ENCODE measurements at regions not wholly inside any gene's neighbourhood (a gene's known extent, or its start where the extent isn't known, plus 50 kb on each side); places are given as distances from the start of the nearest gene placed in this dataset.

GRCh38 chr1:221913351-221913892 lies 171.5 kb upstream of the DUSP10 start:
- no peak for DNase-seq (ENCODE audit: low spot score)

GRCh38 chr1:221912230-221912629 lies 170.3 kb upstream of the DUSP10 start:
- no peak for DNase-seq (ENCODE audit: low spot score)

- no peak for DNase-seq (ENCODE audit: low spot score)
Observed at GRCh38 chr1:221911714-221912113, 169.8 kb upstream of the DUSP10 start.

DNA sequence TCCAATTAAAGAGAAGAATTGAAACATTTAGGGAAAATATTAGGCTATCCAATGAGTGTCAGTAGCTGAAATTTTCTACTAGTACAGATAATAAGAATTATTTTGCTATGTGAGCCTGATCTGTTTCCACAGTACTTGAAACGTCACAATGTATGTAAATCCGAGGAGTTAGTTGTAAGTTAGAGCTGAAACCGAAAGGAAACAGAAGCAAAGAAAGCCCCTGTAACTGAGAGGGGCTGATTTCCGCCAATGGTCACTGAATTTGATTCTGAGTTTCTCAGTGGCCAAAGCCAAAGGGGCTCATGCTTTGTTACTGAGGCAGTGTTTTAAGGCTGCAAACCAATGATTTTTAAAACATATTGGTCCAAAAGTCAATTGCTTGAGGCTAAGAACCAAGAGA lies 168.3 kb upstream of the DUSP10 start:
- DNase-seq (ENCODE audit: low spot score) = peak; percentile 0

- no peak for DNase-seq (ENCODE audit: low spot score)
Observed at GRCh38 chr1:221908573-221908972, 166.7 kb upstream of the DUSP10 start.

GRCh38 chr1:221907166-221907932 lies 165.5 kb upstream of the DUSP10 start:
- DNase-seq (ENCODE audit: low spot score) = no peak

DNA sequence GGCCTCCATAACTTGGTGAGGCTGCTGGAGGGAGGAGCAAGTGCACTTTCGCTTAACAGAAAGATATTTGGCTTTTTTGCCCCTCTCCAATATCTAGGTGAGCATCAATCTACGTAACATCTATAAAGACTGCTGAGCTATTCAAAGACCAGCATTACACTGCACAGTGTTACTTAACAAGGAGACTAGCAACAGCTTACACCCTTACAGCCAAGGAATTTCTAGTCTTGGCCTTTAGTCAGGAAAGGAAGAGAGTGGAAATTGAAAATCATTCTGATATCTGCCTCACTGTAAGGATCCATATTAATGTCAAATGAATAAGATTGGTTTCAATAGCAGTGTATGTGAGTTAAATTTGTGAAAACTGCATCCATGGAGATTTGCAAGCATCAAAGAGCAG lies 163.9 kb upstream of the DUSP10 start:
- DNase-seq (ENCODE audit: low spot score) = no peak

GRCh38 chr1:221904319-221904718 lies 162.4 kb upstream of the DUSP10 start:
- DNase-seq (ENCODE audit: low spot score) = no peak

- no peak for DNase-seq (ENCODE audit: low spot score)
Observed at GRCh38 chr1:221903594-221903993, 161.7 kb upstream of the DUSP10 start.

DNA sequence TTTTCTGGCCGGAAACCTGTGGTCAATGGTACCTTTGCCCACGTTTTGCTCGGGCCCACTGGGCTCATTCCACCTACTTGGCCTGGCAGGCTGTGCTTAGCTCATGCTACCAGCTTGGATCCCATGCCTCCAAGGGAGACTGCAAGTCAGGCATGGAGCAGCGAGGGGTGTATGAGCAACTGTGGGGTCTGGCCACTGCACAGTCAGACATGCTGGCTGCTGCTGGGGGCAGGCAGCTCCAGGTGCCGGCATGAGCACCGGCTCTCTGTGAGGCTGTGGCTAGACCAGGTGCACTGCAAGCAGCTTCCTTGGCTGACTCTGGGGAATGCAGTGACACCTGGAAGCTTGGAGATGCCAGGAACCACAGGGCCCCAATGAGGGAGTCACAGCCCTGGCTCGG lies 161.1 kb upstream of the DUSP10 start:
- no peak for DNase-seq (ENCODE audit: low spot score)

DNA sequence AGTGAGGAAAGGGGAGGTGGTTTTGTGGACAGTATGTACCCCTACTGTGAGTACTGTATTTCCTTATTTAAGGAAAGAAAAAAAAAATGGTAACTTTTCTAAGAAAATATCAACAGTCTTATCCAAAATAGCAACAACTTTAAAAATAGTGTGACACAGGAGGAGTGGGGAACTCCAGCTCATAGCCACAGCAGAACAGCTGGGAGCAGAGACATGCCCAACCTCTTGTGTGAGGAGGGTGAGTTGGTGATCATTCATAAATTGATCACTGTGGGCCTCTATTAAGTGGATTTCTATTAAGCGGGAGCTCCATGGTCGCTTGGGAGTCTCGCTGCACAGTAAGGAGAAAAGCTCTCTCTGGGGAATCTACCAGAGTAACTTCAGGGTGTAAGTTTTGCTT lies 158.8 kb upstream of the DUSP10 start:
- DNase-seq (ENCODE audit: low spot score) = no peak

- DNase-seq (ENCODE audit: low spot score) = peak; percentile 33
Observed at GRCh38 chr1:221897321-221897721, 155.4 kb upstream of the DUSP10 start.

DNA sequence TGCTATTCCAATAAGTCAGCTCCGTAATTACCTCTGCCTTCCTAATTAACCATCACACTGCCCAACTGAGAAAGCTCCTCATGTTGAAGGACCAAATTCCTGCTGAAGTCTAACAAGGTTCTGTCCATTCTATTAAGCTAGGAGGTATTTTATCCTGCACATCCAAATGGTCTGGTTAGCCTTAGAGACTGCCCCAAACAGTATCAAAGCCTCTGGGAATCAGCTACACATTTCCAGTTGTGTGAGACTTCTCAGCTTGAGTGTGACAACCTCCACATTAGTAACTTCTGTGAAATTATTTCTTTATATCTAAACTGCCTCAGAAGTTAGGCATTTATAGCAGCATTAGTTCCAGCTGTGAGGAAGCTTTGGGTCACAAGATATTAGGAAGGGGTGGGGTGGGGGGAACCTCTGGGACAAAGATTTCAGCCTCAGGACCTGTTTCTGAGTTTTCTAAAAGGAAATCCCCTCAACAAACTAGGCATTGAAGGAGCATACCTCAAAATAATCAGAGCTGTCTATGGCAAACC lies 150.5 kb upstream of the DUSP10 start:
- DNase-seq (ENCODE audit: low spot score) = no peak

- peak; percentile 31 for DNase-seq (ENCODE audit: low spot score)
Observed at GRCh38 chr1:221891708-221892107, 149.8 kb upstream of the DUSP10 start.

DNA sequence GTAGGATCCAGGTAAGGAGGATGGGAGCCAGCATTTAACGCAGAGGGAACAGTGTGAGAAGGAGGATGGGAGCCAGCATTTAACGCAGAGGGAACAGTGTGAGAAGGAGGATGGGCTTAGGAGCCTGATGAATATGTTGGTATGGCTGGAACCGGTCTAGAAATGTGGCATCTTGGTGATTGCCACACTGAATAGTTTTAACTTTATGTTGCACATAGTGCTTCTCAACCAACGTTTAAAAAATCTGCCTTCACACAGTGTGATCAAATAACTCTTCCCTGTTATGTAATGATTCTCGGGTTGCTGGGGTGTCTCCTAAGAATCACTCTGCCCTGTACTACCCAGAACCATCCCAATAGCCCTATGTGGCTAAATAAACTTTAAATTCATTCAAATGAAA lies 146.9 kb upstream of the DUSP10 start:
- no peak for DNase-seq (ENCODE audit: low spot score)

DNA sequence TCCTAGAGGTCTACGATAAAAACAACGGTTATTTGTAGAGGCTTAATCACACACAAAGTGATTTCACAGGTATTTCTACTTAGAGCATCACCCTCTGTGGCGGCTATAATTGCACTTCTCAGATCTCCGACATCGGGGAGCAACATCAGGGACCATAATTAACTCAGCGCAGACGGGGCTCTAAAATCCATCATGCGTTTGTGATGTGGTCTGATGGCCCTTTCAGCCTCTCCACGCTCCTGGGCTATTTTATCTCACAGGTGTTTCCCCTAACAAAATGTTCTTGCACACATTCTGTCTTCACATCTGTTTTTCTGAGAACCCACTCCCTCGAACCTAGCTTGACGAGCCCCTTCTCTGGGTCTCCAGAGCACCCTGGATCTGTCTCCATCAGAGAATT lies 146.3 kb upstream of the DUSP10 start:
- no peak for DNase-seq (ENCODE audit: low spot score)

- no peak for DNase-seq (ENCODE audit: low spot score)
Observed at GRCh38 chr1:221887758-221888157, 145.9 kb upstream of the DUSP10 start.

GRCh38 chr1:221887415-221887746 lies 145.5 kb upstream of the DUSP10 start:
- no peak for DNase-seq (ENCODE audit: low spot score)

DNA sequence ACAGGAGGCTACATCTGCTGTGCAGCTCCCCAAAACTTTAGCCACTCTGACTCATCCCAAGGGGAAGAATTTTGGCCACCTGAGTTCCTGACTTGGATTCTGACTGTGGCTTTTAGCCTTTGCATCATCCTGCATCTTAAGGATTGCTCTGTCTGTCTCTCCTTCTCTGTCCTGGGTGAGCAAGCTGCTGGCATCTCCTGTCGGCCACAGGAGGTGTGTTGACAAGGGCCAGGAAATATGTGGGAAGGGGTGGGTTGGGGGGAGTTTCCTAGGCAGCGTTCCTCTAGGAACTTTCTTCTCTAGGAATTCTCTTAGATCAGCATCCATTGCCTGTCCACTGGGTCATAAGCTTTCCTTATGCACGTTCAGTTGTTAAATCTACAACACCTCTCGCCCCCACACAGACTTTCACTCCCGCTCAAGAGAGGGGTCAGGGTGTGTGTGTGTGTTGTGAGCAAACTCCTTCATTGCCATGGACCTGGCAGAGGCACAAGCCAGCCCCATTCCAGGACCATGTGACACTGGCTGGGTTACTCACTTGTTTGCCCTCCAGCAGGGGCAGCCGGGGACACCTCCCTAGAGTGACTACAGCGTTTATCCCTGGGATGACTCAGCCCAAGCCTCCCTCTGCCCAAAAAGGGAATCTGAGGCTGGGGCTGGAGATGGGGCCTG lies 145.0 kb upstream of the DUSP10 start:
- peak; percentile 91 for DNase-seq (ENCODE audit: low spot score)

DNA sequence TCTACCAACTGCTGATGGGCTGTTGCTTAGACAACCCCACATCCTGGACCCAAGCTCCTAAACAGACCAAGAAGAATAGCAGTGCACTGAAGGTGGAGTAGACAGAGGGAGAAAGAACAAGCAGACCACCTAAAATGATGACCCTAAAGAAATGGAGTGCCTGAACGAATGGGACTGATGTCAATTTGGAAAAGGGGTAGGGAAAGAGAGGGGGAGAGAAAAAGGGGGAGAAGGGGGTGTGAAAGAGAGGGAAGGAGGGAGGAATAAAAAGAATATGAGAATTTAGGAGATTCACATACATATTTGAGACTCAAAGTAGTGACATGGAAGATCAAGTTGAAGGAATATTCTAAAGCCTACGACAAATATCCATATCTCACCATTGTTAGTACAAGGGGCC lies 144.4 kb upstream of the DUSP10 start:
- no peak for DNase-seq (ENCODE audit: low spot score)

DNA sequence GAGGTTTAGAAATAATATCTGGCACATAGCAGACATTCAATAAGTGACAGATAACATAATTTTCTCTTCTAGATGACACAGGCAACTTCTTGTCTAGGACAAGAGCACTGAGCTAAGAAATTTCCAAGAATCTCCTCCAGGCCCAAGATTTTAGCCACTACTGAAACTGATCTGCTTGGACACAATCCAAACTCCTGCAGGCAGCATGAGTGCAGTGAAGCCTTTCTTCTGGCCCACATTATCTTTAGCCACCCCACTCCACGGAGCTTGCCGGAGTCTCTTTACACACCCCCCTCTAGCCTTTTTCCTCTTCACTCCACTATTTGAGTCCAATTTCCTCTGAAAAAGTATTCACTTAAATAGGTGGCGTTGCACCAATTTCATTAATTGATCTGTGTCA lies 142.9 kb upstream of the DUSP10 start:
- no peak for DNase-seq (ENCODE audit: low spot score)

DNA sequence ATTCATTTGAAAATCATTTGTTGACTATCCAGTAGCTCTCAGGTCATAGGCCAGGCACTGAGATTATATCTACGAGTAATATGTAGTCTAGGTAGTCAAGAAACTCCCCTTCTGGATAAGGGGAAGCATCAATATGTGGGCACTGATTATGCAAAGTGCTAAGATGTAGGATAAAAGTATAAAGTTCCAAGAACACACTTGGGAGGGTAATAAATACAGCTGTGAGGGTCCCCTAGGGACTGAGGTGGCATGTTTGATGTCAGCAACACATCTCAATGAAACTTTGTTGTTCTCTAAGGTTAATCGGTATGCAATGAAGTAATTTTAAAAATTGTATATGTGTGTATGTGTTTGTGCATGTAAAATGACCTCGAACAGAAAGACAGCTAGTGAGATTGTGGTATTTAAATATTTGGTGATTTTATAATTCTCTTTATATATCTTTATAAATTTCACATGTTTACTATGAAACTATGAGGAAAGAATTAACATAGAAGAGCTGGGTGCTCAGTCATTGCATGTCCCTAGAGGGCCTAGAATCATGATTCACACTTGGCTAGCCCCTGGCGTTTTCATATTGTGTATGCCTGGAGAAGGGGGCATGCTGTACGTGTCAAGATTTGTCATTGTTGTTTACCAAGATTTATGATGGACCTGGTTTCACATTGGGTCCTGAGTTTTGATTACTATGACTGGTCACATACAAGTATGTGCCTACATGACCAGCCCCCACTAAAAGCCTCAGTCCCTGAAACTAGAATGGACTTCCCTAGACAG lies 140.1 kb upstream of the DUSP10 start:
- no peak for DNase-seq (ENCODE audit: low spot score)

DNA sequence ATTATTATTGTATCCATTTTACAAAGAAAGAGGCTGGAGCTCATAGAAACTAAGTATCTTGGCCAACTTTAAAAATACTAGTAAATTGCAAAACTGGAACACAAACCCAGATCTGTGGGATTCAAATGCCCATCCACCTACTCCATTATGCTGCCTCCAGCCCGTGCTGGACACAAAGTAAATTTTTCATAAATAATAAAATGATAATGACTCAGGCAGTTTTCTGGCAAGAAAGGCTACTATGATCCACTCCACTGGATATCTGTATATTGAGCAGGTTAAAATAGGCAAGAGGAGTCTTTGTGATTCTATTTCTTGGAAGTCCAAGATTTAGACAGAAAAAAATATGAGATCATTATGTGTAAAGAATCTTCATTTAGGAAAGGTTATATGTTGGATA lies 138.3 kb upstream of the DUSP10 start:
- DNase-seq (ENCODE audit: low spot score) = no peak

Measured in AG20443 (cell line).